Type B pancreatic cell (in vitro differentiated cells): ENCODE measurements at regions not wholly inside any gene's neighbourhood (a gene's known extent, or its start where the extent isn't known, plus 50 kb on each side); places are given as distances from the start of the nearest gene placed in this dataset.

Experiments
- DNase-seq: peaks from one replicate; pipeline ENCODE4 v3.0.0; 2021; ENCODE audit warnings: mixed read lengths; ENCODE audit not compliant: unreplicated experiment; ENCODE audit errors: extremely low spot score
- H3K27ac Mint-ChIP-seq: 2 replicates; pipeline ENCODE4 v1.8.0; 2021; ENCODE audit warnings: mild to moderate bottlenecking, mixed read lengths
- H3K27me3 Mint-ChIP-seq: 2 replicates; pipeline ENCODE4 v1.8.0; 2021; ENCODE audit warnings: mixed read lengths
- H3K36me3 Mint-ChIP-seq: 2 replicates; pipeline ENCODE4 v1.8.0; 2021; ENCODE audit warnings: mixed read lengths
- H3K4me1 Mint-ChIP-seq: one replicate; pipeline ENCODE4 v1.8.0; 2021; ENCODE audit warnings: mixed read lengths; ENCODE audit not compliant: unreplicated experiment
- H3K4me3 Mint-ChIP-seq: 2 replicates; pipeline ENCODE4 v1.8.0; 2021; ENCODE audit warnings: mild to moderate bottlenecking, mixed read lengths
- H3K9me3 Mint-ChIP-seq: 2 replicates; pipeline ENCODE4 v1.8.0; 2021; ENCODE audit warnings: mixed read lengths
- TF ChIP-seq, protein P1 (sequence below): fragments of 200-600 bp; sonication (generic); conservative IDR thresholded peaks from 2 replicates; pipeline ENCODE4 v1.5.0; 2021; ENCODE audit warnings: antibody characterized with exemption, mild to moderate bottlenecking

GRCh38 chr3:178003756-178004155 is 532.5 kb upstream of the KCNMB2 start:
- Mint-ChIP-seq H3K27ac (no peak overlapping the region), H3K36me3 (no peaks in the 10 kb centered on the region), H3K4me1 (peaks cover 10% of the 10 kb centered on the region), H3K4me3 (no peak overlapping the region), H3K27me3 (no peaks in the 10 kb centered on the region), H3K9me3 (peaks cover 10% of the 10 kb centered on the region)
- TF ChIP-seq, protein P1, sequence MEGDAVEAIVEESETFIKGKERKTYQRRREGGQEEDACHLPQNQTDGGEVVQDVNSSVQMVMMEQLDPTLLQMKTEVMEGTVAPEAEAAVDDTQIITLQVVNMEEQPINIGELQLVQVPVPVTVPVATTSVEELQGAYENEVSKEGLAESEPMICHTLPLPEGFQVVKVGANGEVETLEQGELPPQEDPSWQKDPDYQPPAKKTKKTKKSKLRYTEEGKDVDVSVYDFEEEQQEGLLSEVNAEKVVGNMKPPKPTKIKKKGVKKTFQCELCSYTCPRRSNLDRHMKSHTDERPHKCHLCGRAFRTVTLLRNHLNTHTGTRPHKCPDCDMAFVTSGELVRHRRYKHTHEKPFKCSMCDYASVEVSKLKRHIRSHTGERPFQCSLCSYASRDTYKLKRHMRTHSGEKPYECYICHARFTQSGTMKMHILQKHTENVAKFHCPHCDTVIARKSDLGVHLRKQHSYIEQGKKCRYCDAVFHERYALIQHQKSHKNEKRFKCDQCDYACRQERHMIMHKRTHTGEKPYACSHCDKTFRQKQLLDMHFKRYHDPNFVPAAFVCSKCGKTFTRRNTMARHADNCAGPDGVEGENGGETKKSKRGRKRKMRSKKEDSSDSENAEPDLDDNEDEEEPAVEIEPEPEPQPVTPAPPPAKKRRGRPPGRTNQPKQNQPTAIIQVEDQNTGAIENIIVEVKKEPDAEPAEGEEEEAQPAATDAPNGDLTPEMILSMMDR, result no peak
- no peak for DNase-seq

GRCh38 chr3:178005961-178006360 is 530.3 kb upstream of the KCNMB2 start:
- Mint-ChIP-seq H3K9me3 (peaks cover 10% of the 10 kb centered on the region), H3K36me3 (no peaks in the 10 kb centered on the region), H3K27me3 (no peaks in the 10 kb centered on the region), H3K4me1 (peaks cover 10% of the 10 kb centered on the region), H3K27ac (no peak overlapping the region), H3K4me3 (no peak overlapping the region)
- no peak for DNase-seq
- TF ChIP-seq, protein P1, result no peak

DNA sequence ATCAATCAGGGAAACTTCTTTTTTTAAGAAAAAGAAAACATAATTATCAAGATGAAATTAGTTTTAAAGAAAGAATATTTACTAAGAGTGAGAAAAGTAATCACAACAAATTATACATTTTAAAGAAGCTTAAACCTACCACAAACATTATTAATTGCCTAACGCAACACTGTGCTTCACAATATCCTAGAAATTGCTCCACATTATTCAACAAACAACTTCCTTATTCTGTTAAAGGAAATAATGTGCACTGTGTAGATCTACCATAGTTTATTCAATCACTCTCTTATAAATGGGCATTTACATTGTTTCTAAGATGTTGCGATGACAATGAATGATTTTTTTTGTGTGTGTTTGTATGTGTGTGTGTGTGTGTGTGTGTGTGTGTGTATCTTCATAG is 525.9 kb upstream of the KCNMB2 start:
- TF ChIP-seq, protein P1, result no peak
- Mint-ChIP-seq H3K36me3 (no peaks in the 10 kb centered on the region), H3K4me1 (no peaks in the 10 kb centered on the region), H3K27me3 (no peaks in the 10 kb centered on the region), H3K9me3 (no peaks in the 10 kb centered on the region), H3K27ac (no peak overlapping the region), H3K4me3 (no peak overlapping the region)
- no peak for DNase-seq

- Mint-ChIP-seq H3K9me3 (no peaks in the 10 kb centered on the region), H3K36me3 (no peaks in the 10 kb centered on the region), H3K4me3 (no peak overlapping the region), H3K4me1 (no peaks in the 10 kb centered on the region), H3K27me3 (no peaks in the 10 kb centered on the region), H3K27ac (no peak overlapping the region)
- DNase-seq, result no peak
- TF ChIP-seq, protein P1, result no peak
Measured at GRCh38 chr3:178019645-178020044, 516.6 kb upstream of the KCNMB2 start.

GRCh38 chr3:178022599-178022998 is 513.6 kb upstream of the KCNMB2 start:
- DNase-seq, result no peak
- Mint-ChIP-seq H3K27me3 (no peaks in the 10 kb centered on the region), H3K4me3 (no peak overlapping the region), H3K9me3 (no peaks in the 10 kb centered on the region), H3K27ac (no peak overlapping the region), H3K4me1 (no peaks in the 10 kb centered on the region), H3K36me3 (no peaks in the 10 kb centered on the region)
- TF ChIP-seq, protein P1, result no peak

- Mint-ChIP-seq H3K27me3 (no peaks in the 10 kb centered on the region), H3K27ac (no peak overlapping the region), H3K9me3 (no peaks in the 10 kb centered on the region), H3K4me1 (no peaks in the 10 kb centered on the region), H3K36me3 (no peaks in the 10 kb centered on the region), H3K4me3 (no peak overlapping the region)
- TF ChIP-seq, protein P1, result no peak
- DNase-seq, result no peak
Measured at GRCh38 chr3:178028933-178029332, 507.3 kb upstream of the KCNMB2 start.
